D341Med (cell line): ENCODE measurements at regions not wholly inside any gene's neighbourhood (a gene's known extent, or its start where the extent isn't known, plus 50 kb on each side); places are given as distances from the start of the nearest gene placed in this dataset.

Experiments used
- DNase-seq: peaks from one replicate; pipeline ENCODE4 v3.0.0; 2012; ENCODE audit warnings: low spot score

DNA sequence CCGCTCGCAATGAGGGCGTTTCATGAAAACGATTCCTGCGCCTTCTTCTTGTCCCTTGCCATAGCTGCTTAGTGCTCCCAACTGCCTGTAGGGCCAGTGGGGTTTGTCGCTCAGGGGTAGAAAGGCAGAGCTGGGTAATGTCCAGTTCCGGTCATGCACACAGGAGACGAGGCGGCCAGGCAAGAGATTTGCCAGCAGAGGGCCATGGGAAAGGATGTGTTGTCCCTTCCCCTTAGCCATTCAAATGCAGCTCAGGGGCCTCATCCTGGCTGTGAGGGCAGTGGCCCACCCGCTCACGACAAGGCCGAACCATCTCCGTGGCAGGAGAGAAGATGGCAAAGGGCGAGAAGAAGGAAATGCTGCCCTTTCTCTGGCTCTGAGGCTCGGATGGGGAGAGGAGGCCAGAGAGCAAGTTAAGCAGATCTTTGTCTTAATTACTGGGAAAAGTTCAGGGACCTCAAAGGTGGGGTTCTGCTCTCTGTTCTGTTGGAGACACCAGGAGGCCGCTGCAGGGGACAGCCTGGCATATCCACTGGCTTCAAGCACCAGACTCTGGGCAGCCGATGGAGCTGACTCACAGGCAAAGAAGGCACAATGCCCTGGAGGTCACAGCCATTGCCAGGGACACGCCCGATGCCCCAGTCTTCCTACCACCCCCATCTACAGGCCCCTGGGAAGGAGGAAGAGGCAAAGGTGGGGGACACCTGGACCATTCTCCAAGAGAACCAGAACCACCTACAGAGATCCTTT is 534.8 kb upstream of the MGMT start:
- no peak for DNase-seq

DNA sequence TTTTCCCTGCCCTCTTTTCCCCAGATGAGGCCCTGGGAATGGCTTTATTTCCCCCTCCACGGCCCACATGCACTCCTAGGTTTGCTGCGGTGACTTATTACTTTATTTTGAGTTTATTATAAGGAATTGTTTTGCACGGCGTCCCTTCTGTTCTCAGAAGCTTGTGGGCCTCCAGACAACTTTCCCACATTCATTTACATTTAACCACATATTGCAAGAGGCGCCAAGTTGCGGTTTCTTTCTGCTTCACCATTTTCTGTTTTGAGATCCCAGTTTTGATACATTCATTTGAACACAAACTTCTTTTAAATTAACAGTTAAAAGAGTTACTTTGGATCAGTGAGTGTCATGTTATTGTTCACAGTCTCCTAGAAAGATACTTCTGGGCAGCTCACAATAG is 532.5 kb upstream of the MGMT start:
- no peak for DNase-seq

DNA sequence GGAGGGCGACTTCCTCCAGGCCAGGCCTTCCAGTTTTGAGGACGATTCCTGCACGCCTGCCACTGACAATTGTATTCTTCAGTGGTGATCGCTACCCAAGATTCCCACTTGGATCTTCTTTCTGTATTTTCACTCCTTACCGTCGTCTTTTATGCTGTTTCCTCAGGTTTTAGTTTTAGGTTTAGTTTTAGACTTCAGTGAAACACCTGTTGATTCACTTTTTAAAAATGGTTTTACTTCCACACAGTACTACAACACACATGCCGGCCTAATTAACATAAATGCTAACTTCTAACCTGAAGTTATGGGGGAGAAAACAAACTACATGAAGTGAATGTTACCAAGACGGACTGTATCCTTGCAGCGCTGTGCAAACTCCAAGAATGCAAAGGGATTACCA is 530.6 kb upstream of the MGMT start:
- no peak for DNase-seq

DNA sequence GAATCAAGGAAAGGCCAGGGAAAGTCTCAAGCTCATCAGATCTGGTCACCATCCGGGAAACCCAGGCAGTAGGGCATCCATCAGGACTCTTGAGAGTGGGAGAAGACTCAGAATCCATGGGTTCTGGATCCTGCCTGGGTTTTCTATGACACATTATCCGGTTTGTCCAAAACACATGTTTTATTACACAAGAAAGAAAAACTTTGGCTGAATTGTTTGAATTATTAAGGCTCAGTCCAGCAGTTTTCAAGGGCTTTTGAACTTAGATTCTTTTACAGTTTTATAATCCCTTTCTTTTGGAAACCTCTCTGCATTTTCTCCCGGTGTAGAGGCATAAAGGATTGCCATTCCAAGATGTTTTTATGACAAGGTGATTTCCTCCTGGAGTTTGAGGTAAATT is 528.5 kb upstream of the MGMT start:
- DNase-seq = no peak

DNA sequence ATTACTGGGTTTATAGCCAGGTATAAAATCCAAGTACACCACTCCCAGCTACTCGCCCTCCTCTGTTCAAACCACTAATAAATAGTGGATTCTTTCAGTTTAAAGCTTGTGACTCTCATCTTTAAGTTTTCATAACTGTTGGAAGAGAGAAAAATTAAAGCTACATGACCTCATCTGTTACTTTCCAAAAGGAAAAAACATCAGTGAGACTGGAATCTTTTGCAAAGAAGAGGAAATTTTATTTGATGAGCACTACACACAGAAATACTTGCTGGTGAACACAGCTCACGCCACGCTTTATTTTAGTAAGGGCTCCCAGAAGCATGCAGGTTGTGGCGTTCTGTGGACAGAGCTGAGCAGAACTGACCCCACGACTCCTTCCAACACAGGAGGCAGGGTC is 527.0 kb upstream of the MGMT start:
- no peak for DNase-seq

DNA sequence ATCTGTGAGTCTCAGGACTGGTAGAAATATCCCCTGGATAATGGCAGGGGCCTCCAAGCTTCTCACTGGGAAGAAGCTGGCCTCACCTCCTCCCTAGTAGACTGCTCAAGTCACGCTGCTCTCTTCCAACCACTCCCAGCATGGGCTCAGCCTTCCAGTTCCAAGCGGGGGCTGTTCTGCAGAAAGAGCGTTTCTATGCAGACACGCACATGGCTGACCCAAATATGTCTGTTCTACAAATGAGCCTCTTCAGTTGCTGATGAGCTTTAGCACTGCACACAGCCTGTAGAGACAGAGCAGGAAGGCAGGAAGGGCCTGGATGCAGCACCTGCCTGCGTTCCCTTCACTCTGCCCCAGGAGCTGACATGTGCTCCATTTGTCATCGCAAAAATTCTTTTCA is 523.9 kb upstream of the MGMT start:
- DNase-seq = no peak

DNA sequence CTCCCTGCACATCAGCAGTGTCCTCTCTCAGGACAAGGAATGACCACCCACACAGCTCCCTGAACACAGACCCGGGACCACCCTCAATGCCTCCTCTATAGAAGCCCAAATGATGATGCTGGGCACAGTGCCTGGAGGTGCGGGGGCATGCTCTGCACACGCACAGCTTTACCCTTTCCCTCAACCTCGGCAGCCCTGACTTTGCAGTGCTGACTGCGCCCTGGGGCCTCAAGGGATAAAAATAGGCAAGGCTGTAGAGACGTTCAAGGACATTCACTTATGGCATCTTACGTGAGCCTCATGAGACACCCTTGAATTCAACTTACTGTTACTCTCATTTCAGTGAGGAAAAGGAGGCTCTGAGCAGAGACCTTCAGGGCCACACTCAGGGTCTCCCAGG is 521.6 kb upstream of the MGMT start:
- DNase-seq = no peak

DNA sequence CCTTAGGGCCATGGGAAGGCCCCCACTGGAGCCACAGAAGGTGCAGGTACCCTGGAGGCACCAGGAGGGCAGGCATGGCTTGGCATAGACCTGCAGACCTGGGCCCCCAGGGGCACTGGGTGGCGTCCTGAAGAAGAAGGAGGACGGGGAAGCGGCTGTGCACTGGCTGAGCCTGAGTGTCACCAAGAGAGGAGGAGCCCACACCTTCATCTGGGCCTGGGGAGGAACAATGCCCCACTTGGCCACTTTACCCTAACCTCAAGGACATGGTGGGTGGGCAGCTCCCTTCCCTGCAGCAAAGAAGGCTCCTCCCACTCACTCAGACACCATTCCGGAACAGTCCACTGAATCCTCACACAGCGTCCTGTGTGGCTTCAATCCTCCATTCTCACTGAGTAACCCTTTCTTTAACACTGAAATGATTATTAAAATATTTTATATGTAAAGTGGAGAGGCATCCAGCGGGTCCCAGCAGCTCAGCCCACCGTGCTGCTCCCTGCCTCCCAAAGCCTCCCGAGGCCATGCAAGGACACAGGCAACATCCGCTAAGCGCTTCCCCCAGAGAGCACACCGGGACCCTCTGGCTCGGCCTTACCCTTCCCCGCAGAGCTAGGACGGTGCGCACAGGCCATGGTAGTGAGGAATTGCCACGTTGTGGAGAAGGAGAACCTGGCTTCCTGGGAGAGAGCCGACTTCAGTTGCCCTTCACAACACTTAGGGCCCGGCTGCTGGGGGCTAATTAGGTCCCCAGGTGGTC is 516.7 kb upstream of the MGMT start:
- no peak for DNase-seq

DNA sequence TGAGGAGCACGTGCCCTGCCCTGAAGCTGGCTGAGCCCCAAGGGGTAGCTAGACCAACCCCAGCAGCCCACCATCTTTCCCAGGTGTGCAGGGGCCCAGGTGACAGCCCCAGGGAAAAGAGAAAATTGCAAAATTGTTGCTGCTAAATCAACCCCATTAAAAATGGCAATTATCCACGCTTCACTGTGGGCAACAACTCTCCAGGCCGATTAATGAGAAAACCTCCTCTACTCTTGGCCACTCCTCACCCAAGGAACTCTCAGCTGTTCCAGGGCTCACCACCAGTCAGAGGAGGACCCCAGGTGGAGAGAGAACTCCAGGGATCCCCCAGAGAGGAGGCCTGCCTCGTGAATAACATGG is 516.1 kb upstream of the MGMT start:
- no peak for DNase-seq

DNA sequence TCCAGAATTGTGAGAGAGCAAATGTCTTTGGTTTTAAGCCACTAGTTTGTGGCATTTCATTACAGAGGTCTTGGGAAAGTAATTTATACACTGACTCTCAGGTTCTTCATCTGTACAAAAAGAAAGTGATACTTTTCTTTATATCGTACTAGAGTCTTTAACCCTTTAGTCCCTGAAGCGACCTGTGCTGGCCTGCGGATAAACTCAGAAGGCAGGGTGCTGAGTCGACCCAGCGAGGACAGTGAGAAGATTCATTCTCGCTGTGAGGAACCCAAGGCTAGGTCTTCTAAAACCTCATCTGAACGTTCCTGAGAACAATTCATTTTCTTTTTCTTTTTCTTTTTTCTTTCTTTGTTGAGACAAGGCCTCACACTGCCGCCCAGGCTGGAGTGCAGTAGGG is 514.2 kb upstream of the MGMT start:
- DNase-seq = no peak

DNA sequence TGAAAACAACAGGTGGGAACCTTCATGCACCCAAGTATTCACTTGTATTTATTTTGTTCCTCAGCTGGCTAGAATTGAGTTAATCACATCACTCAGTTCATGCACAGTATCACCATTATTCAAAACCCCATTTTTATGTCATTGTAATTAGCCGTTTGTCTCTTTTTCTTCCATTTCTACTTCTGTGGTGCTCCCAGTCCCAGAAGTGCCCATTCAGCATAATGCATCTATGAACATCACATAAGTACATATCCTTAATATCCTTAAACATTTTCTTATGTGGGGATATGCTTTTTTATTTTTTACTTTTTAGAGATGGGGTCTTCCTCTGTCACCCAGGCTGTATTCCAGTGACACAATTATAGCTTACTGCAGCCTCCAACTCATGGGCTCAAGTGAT is 510.9 kb upstream of the MGMT start:
- DNase-seq = no peak

DNA sequence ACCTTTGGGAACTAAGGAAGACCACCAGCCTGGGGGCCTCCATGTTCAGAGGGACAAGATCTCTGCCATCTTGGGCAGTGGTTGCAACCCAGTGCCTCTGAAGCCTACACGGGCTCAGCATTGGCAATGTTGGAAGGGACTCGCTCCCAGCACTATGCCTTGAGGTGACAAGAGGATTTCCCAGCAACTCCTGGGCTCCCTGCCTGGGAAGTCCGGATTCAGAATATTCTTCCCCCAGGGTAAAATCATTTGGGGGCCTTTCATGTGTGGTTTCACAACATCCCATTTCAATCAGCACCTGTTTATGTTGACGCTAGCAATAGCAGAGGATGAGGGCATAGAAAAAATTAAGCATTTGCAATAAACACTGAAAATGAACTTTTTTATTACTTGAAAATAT is 509.8 kb upstream of the MGMT start:
- no peak for DNase-seq

DNA sequence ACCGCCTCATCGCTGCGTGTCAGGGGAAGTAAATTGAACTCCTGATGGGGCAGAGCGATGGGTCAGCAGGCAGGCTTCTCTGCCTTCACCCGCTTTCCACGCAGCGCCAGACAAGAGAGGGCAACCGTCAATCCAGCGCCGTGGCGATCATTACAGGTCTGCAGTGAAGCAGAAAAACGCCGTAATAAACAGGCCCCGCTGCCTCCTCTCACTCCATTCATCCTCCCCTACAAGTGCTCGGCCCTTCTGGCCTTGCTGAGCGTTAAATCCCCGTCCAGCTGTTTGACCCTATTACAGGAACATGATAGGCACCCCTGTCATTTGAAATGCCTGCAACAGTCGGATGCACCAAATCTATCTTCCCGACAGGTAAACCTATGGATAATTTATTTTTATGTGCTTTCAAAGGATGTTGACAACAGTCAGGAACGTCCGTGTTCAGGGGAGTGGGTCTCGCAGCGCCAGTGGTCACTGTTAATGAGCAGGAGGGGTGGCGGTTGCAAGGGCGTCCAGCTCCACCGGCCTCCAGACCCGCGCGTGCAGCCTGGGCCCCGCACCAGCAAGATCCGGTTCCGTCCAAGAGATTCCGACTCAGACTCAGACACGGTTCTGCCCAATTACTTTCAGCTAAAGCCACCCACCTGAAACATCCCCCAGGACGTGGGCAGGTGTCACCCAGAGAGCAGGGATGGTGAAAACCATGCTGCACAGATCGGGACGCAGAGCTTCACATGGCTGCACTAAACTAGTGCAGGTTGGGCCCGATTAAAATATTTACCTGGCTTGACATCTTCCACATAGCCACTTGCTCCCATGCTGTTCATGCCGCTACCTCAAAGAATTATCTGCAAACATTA is 508.0 kb upstream of the MGMT start:
- no peak for DNase-seq

DNA sequence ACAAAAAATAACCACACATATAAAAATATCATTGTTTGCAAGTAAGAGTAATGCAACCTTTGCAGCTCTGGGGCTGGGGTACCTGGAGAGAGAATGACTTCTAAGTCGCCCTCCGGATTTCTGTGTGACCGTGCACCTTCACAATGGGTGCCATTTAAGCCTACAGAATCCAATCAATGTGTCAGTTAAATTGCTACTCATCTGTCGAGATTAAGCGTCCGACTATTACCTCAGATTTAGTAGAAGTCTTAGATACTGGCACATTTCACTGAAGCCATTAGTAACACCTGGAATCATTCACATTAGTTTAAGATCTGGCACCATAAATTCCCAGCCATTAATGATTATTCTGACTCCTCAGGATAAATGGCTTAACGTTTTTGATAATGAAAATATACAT is 507.3 kb upstream of the MGMT start:
- DNase-seq = no peak

DNA sequence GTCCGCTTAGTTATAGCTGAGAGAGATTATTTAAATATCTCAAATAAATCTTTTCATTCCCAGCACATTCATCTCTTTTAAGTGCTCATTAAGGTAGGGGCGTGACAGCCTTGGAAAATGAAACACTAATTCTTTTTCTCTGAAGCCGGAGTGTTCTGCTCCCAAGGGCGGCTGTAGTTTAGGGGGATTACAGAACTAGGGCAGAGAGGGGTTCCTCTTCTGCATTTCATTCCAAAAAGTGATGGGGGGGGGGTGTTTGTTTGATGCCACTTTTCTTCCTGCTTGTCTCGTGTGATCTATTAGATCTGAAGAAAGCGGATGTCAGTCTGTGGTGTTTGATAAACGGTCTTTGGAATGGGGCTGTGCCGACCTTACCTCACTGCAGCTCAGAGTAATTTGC is 506.5 kb upstream of the MGMT start:
- DNase-seq = no peak

DNA sequence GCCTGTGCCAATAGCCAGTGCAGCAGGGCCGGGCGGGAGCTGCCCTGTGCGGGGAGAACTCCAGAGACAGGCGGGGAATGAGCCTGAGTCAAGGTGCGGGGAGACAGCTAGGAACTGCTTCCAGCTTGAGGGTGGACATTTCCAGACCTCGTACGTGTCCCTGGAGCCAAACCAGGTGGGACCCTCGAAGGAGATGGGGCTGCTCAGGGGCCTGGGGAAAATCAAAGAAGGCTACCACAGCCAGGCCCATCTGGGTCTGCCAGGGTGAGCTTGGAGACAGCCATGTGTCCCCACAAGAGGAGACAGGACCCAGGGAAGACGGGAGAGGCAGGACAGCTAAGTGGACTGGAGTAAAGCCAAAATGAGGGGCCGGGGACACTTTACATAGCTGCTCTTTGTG is 504.9 kb upstream of the MGMT start:
- DNase-seq = no peak

DNA sequence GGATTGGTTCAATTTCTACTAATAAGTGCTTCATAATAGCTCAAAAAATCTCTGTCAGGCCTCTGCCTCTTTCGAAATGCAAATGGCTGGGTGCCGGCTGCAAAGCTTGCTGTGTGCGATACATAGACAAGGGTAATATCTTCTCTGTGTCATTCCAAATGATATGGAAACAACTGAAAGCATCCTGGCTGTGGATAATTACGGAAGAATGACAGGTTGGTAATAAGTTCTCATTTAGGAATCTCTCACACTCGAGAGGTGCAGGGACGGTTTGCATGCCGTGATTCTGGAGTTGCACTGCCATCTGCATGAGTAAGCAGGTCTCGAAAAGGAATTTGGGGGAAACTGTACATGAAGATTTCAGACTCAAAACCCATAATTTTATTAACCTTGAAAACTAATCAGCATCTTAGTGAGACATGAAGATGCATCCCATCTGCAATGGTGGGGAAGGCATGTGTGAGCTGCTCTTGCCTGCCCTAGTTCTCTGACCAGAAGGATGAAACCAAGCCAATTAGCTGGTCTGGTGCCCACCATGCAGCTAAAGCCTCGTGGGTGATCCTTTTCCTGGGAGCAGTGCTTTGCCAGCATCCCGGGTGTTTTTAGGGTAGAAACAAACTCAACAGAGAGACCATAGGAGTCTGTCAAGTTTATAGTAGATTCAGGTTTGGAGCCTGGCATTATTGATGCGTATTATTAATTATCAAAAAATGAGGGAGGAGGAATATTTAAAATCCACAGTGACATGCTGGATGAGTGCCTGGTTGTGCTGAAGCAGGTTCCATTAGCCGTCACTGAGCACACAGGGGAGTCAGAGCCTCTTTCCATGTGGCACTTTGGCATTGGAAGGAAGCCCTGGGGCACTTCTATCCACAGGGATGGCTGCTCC is 503.6 kb upstream of the MGMT start:
- no peak for DNase-seq

DNA sequence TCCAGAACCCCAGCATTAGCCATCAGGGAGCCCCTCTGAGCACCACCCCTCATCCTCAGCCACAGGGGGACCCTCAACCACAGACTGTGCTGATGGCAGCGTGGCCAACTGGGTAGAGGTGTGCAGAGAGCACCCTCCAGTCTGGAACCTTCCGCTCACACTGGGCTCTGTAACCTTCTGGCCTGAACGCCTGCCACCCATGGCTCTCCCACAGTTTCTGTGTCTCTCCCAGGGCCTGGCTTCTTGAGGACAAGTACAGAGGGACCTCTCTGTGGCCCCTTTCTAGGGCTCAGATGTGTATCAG is 503.0 kb upstream of the MGMT start:
- DNase-seq = no peak

DNA sequence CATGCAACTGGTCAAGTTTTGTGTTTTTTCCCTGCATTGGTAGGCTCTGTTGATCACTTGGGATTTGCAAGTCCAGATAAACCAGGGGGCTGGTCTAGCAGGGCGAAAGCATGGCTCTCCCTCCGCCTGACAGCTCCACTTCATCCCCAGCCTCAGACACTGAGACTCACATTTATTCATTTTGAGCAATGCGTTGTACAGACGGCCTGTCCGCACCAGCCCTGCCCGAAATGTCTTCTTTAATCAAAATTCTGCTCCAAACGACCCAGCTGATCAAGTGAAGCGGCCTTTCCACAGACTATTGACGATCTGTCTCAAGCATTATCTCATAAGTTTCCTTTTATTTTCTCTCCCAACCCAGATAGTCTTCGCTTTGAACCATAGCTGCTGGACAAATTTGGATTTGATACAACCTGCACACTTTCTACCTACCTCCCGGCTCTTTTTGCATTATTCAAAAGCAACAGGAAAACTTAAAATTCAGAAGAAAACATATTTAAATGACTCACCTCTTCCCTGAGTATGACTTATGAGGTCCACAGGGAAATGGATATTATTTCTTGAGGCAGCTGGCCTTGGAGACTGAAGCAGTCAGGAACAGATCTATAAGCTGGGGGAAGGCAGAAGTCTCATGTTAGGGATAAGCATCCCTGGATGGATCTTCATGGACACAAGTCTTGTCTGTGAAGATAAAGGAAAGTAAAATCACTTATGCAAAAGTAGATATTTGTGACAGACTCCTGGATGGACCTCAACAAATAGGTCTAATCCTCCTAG is 498.9 kb upstream of the MGMT start:
- no peak for DNase-seq

DNA sequence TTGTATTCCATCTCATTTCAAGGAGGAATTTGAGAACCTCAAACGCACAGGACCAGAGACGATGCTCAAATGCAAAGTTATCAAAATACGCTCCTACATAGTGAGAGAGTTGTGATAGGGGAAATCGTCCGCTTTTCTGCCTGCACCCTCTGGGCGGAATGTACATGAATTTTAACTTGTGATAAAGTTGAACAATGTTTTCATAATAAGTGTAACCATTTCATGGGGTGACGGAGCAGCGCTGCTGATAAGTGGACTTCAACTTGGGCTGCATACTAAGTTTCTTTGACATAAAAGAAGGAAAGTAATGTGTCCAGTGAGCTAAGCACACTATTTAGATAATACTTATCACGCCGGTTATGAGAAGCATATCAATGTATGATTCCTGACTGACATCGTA is 497.5 kb upstream of the MGMT start:
- DNase-seq = no peak

DNA sequence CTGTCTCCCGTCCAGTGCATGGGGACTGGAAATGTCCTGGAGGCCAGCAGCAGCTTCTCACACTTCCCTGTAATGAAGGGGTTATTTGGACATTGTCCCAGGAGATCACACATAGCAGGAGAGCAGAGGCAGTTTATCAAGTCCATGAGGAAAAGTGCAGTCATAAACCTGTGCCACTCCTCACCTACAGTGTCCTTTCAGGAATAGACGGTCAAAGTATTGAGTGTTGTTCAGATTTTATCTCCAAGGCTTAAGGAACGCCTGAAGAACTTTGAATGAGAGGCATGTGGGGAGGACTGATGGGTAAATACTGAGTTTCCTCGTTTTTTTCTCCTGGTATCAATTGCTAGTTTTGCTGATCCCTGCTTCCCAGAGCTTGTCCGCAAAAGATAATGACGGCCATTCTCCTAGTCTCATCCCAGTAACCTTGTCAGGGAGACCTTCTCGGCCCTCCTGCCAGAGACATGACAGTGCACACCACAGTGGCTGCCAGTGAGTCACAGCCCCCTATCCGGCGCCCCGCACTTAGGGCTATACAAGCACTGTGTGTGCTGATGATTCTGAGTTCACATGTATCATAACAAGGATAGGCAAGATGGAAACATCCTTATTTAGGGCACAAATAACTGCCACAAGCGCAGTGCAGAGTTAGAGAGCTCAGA is 495.5 kb upstream of the MGMT start:
- no peak for DNase-seq
